NCI-H460 (cell line): ENCODE measurements at regions not wholly inside any gene's neighbourhood (a gene's known extent, or its start where the extent isn't known, plus 50 kb on each side); places are given as distances from the start of the nearest gene placed in this dataset.

Experiments used
- DNase-seq: peaks from one replicate; pipeline ENCODE4 v3.0.0-alpha.2; 2016; ENCODE audit warnings: low read depth; ENCODE audit errors: extremely low read depth

GRCh38 chr6:24987446-24988115 lies 51.8 kb upstream of the RIPOR2 start:
- no peak for DNase-seq

GRCh38 chr6:24988562-24988961 lies 52.8 kb upstream of the RIPOR2 start:
- DNase-seq = no peak

GRCh38 chr6:24990236-24990845 lies 54.6 kb upstream of the RIPOR2 start:
- no peak for DNase-seq

- no peak for DNase-seq
Measured at GRCh38 chr6:24990944-24991809, 55.4 kb upstream of the RIPOR2 start.

- DNase-seq = peak; percentile 33
Measured at GRCh38 chr6:24991810-24992467, 56.2 kb upstream of the RIPOR2 start.

GRCh38 chr6:24994812-24995211 lies 59.1 kb upstream of the RIPOR2 start:
- DNase-seq = no peak

GRCh38 chr6:24995270-24995669 lies 59.5 kb upstream of the RIPOR2 start:
- DNase-seq = no peak

GRCh38 chr6:24996269-24996836 lies 60.6 kb upstream of the RIPOR2 start:
- DNase-seq = no peak

- DNase-seq = no peak
Measured at GRCh38 chr6:24997231-24997630, 61.5 kb upstream of the RIPOR2 start.

- DNase-seq = no peak
Measured at GRCh38 chr6:24997905-24998304, 62.1 kb upstream of the RIPOR2 start.

- no peak for DNase-seq
Measured at GRCh38 chr6:25002326-25003091, 66.7 kb upstream of the RIPOR2 start.

- no peak for DNase-seq
Measured at GRCh38 chr6:25004357-25004756, 68.6 kb upstream of the RIPOR2 start.

GRCh38 chr6:25005010-25005409 lies 69.2 kb upstream of the RIPOR2 start:
- DNase-seq = no peak

- no peak for DNase-seq
Measured at GRCh38 chr6:25006075-25006474, 70.3 kb upstream of the RIPOR2 start.

GRCh38 chr6:25006565-25007001 lies 70.8 kb upstream of the RIPOR2 start:
- DNase-seq = peak; percentile 54

- DNase-seq = no peak
Measured at GRCh38 chr6:25007269-25007699, 71.5 kb upstream of the RIPOR2 start.

GRCh38 chr6:25008707-25009392 lies 73.1 kb upstream of the RIPOR2 start:
- DNase-seq = no peak

GRCh38 chr6:25009393-25009710 lies 73.6 kb upstream of the RIPOR2 start:
- no peak for DNase-seq

GRCh38 chr6:25010176-25010575 lies 74.4 kb upstream of the RIPOR2 start:
- DNase-seq = no peak
